OCI-LY7 (cell line): ENCODE measurements at regions not wholly inside any gene's neighbourhood (a gene's known extent, or its start where the extent isn't known, plus 50 kb on each side); places are given as distances from the start of the nearest gene placed in this dataset.

Experiments used
- BruUV-seq: library from RNA; stranded (reverse); fragments of 400-500 nt; replicated peaks from 2 replicates; lab custom pipeline; 2021; lab: Mats Ljungman, UMichigan
- CTCF ChIA-PET: fragments of 300-600 bp; sonication (Branson Sonifier 250); formaldehyde crosslinking; loops from one replicate; lab custom pipeline; 2022; ENCODE audit warnings: antibody characterized with exemption; ENCODE audit not compliant: unreplicated experiment; lab: Charles Lee
- POLR2A ChIA-PET: fragments of 300-600 bp; sonication (Branson Sonifier 250); formaldehyde crosslinking; loops from one replicate; lab custom pipeline; 2022; ENCODE audit warnings: antibody characterized with exemption; lab: Charles Lee
- DNase-seq: peaks from one replicate; pipeline ENCODE4 v3.0.0-alpha.2; 2015; ENCODE audit warnings: low spot score
- H2AFZ ChIP-seq: fragments of 200-600 bp; sonication (generic), shearing (Covaris generic); 2 replicates; pipeline ENCODE4 v1.6.1; 2014; ENCODE audit warnings: mild to moderate bottlenecking, antibody characterized with exemption, low read length, moderate library complexity
- H3K27ac ChIP-seq: fragments of 200-600 bp; sonication (generic); 2 replicates; pipeline ENCODE4 v1.5.1; 2014; ENCODE audit warnings: mixed run types, low read depth, mild to moderate bottlenecking, moderate library complexity, low read length, inconsistent platforms; ENCODE audit not compliant: poor library complexity, severe bottlenecking
- H3K36me3 ChIP-seq: fragments of 200-600 bp; sonication (generic); 2 replicates; pipeline ENCODE4 v1.6.1; 2014; ENCODE audit warnings: mild to moderate bottlenecking, antibody characterized with exemption, low read length, moderate library complexity, mixed read lengths; ENCODE audit not compliant: insufficient read depth
- H3K4me1 ChIP-seq: fragments of 200-600 bp; sonication (generic); 2 replicates; pipeline ENCODE4 v1.5.1; 2014; ENCODE audit warnings: mild to moderate bottlenecking, low read length; ENCODE audit not compliant: insufficient read depth, poor library complexity, severe bottlenecking
- H3K4me2 ChIP-seq: fragments of 200-600 bp; sonication (generic); 2 replicates; pipeline ENCODE4 v1.6.1; 2014; ENCODE audit warnings: mild to moderate bottlenecking, low read length
- H3K4me3 ChIP-seq: fragments of 200-600 bp; sonication (generic); 2 replicates; pipeline ENCODE4 v1.5.1; 2014; ENCODE audit warnings: mild to moderate bottlenecking, low read depth, low read length; ENCODE audit not compliant: poor library complexity, severe bottlenecking
- H3K79me2 ChIP-seq: fragments of 200-600 bp; sonication (generic); 2 replicates; pipeline ENCODE4 v1.6.1; 2016; ENCODE audit warnings: low read depth, mild to moderate bottlenecking, low read length, moderate library complexity, mixed read lengths; ENCODE audit not compliant: insufficient read depth
- H3K9me2 ChIP-seq: fragments of 200-600 bp; sonication (generic); 2 replicates; pipeline ENCODE4 v1.6.1; 2016; ENCODE audit warnings: mild to moderate bottlenecking, low read length, mixed read lengths; ENCODE audit not compliant: insufficient read depth
- H3K9me3 ChIP-seq: fragments of 200-600 bp; sonication (generic); 2 replicates; pipeline ENCODE4 v1.6.1; 2014; ENCODE audit warnings: mild to moderate bottlenecking, mixed run types, low read length, mixed read lengths
- H4K20me1 ChIP-seq: fragments of 200-600 bp; sonication (generic); 2 replicates; pipeline ENCODE4 v1.6.1; 2014; ENCODE audit warnings: mild to moderate bottlenecking, antibody characterized with exemption, low read length, moderate library complexity, mixed read lengths; ENCODE audit not compliant: insufficient read depth
- EZH2phosphoT487 ChIP-seq: fragments of 200-600 bp; sonication (generic); IDR thresholded peaks from 2 replicates; pipeline ENCODE4 v1.6.1; 2018; ENCODE audit warnings: low read depth, borderline replicate concordance, mild to moderate bottlenecking, mixed run types, antibody characterized with exemption, low read length, moderate library complexity, mixed read lengths
- intact Hi-C: fragments of 100-400 bp; cut with micrococcal nuclease; formaldehyde crosslinking; loops from one replicate; pipeline ENCODE4 v1.10.0; 2022; ENCODE audit not compliant: unreplicated experiment
- TF ChIP-seq, protein P1 (sequence below): fragments of 200-600 bp; sonication (generic); conservative IDR thresholded peaks from 2 replicates; pipeline ENCODE4 v1.5.1; 2014; ENCODE audit warnings: mild to moderate bottlenecking, antibody characterized with exemption, low read length, moderate library complexity, mixed read lengths

DNA sequence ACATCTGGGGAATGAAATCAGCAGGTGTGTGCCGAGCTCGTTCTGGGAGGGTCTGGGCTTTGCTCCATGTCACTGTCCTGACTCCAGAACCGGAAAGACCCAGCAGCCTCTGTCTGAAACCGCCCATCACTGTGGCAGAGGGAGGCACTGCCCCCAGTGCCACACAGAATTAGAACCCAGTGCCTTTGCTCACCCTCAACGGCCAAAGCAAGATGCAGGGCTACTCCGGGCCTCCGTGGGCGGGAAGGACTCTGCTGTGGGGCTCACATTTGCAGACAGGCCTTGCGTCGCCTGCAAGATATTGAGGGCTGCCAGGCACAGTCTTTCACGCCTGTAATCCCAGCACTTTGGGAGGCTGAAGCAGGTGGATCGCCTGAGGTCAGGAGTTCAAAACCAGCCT lies 219.2 kb upstream of the PPP2R2D start:
- Histone ChIP-seq H3K4me3 (no peak overlapping the region), H3K9me3 (no peaks in the 10 kb centered on the region), H3K36me3 (no peaks in the 10 kb centered on the region), H3K79me2 (no peaks in the 10 kb centered on the region), H3K4me2 (no peak overlapping the region), H2AFZ (no peak overlapping the region), H3K27ac (no peak overlapping the region), H4K20me1 (no peaks in the 10 kb centered on the region), H3K4me1 (no peaks in the 10 kb centered on the region), H3K9me2 (no peaks in the 10 kb centered on the region)
- ChIA-PET POLR2A (no interaction called here), CTCF (no interaction called here)
- no peak for DNase-seq
- no TSS peak for BruUV-seq
- TF ChIP-seq, protein P1, sequence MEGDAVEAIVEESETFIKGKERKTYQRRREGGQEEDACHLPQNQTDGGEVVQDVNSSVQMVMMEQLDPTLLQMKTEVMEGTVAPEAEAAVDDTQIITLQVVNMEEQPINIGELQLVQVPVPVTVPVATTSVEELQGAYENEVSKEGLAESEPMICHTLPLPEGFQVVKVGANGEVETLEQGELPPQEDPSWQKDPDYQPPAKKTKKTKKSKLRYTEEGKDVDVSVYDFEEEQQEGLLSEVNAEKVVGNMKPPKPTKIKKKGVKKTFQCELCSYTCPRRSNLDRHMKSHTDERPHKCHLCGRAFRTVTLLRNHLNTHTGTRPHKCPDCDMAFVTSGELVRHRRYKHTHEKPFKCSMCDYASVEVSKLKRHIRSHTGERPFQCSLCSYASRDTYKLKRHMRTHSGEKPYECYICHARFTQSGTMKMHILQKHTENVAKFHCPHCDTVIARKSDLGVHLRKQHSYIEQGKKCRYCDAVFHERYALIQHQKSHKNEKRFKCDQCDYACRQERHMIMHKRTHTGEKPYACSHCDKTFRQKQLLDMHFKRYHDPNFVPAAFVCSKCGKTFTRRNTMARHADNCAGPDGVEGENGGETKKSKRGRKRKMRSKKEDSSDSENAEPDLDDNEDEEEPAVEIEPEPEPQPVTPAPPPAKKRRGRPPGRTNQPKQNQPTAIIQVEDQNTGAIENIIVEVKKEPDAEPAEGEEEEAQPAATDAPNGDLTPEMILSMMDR = no peak
- TF ChIP-seq EZH2phosphoT487 = no peak
- intact Hi-C loops = no loop called here

DNA sequence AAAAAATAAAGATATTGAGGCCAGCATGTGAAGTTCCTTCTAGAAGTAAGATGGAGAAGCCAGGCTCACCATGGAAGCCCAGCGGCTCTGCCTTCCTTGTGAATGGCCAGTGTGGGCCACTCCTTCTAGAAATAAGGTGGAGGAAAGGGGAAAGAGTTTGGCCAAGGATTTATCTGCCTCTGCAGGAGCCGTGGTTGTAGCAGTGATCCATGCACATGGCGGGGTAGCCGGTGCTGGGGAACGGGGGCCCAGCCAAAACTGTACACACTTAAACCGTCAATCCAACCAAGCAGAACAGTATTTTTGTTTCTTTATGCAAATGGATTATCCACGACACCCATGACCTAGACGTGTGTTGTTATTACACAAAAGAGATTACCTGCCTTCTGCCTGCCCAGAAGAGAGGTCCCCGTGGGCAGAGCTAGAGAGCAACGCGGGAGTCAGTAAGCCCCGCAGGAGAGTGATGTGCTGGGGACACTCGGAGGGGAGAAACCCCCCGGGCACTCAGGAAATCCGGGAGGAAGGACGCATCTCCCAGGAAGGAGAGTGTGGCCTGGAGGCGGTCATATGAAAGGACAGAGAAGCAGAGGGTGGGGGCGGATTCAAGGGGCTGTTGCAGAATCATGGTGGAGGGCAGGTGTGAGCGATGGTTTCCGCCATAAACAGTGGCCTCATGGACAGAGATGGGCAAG lies 218.4 kb upstream of the PPP2R2D start:
- Histone ChIP-seq H3K4me3 (no peak overlapping the region), H3K36me3 (no peaks in the 10 kb centered on the region), H3K79me2 (no peaks in the 10 kb centered on the region), H4K20me1 (no peaks in the 10 kb centered on the region), H3K27ac (no peak overlapping the region), H3K4me1 (no peaks in the 10 kb centered on the region), H2AFZ (no peak overlapping the region), H3K4me2 (no peak overlapping the region), H3K9me3 (no peaks in the 10 kb centered on the region), H3K9me2 (no peaks in the 10 kb centered on the region)
- no TSS peak for BruUV-seq
- TF ChIP-seq, protein P1 = no peak
- TF ChIP-seq EZH2phosphoT487 = no peak
- ChIA-PET POLR2A (no interaction called here), CTCF (no interaction called here)
- intact Hi-C loops = no loop called here
- no peak for DNase-seq

DNA sequence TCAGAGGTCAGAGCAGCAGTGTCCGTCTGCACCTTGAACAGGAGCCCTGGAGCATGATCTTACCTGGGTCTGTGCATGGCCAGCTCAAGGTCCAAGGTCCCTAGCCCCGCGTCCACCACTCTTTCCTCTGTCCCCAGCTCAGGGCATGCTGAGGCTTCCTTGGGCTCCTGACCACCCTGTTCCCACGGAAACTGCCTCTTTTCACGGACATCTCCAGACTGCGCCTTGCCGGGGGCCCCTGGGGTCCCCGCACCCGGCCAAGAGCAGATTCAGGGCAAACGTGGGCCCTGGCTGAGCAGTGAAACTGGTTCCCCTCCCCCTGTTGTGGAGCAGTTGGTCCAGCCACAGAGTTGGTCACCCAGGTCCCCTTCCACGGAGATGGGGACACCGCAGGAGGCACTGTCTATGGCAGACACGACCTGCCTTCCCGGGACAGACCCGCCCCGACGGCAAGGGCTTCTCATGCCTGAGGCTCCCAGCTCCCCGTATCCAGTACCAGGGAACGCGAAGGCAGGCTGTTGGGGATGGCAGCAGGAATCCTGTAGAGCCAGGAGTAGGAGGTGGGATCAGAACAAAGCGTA lies 217.4 kb upstream of the PPP2R2D start:
- no peaks in the 10 kb centered on the region for H3K79me2 ChIP-seq
- no peaks in the 10 kb centered on the region for H4K20me1 ChIP-seq
- no peaks in the 10 kb centered on the region for H3K4me1 ChIP-seq
- CTCF ChIA-PET = no interaction called here
- H3K9me3 ChIP-seq = no peaks in the 10 kb centered on the region
- TF ChIP-seq EZH2phosphoT487 = no peak
- TF ChIP-seq, protein P1 = no peak
- no peak overlapping the region for H2AFZ ChIP-seq
- H3K27ac ChIP-seq = no peak overlapping the region
- no peak overlapping the region for H3K4me3 ChIP-seq
- POLR2A ChIA-PET = no interaction called here
- intact Hi-C loops = no loop called here
- no TSS peak for BruUV-seq
- no peak overlapping the region for H3K4me2 ChIP-seq
- DNase-seq = no peak
- H3K36me3 ChIP-seq = no peaks in the 10 kb centered on the region
- H3K9me2 ChIP-seq = no peaks in the 10 kb centered on the region
